ENCODE measurements at regions not wholly inside any gene's neighbourhood (a gene's known extent, or its start where the extent isn't known, plus 50 kb on each side); places are given as distances from the start of the nearest gene placed in this dataset.

GRCh38 chr6:168131464-168132415, 52.7 kb upstream of the FRMD1 start:
- Mint-ChIP-seq H3K27me3 (peaks cover 24 to 25% of the 10 kb centered on the region in 2 donors), H3K4me3 (no peak overlapping the region), H3K36me3 (no peaks in the 10 kb centered on the region), H3K9me3 (peaks cover 0 to 7% of the 10 kb centered on the region in 2 donors), H3K27ac (no peak overlapping the region), H3K4me1 (no peaks in the 10 kb centered on the region)
- no peak for DNase-seq
- no peak for ATAC-seq (replicated peaks)

GRCh38 chr6:168130697-168131371, 51.8 kb upstream of the FRMD1 start:
- H3K27ac Mint-ChIP-seq = no peak overlapping the region
- DNase-seq (no peak), ATAC-seq (replicated peaks) (no peak)
- H3K36me3 Mint-ChIP-seq = no peaks in the 10 kb centered on the region
- no peaks in the 10 kb centered on the region for H3K4me1 Mint-ChIP-seq
- no peak overlapping the region for H3K4me3 Mint-ChIP-seq
- H3K27me3 Mint-ChIP-seq = peaks cover 24 to 25% of the 10 kb centered on the region in 2 donors
- peaks cover 0 to under 1% of the 10 kb centered on the region in 2 donors for H3K9me3 Mint-ChIP-seq

- H3K4me1 Mint-ChIP-seq = no peaks in the 10 kb centered on the region
- no peak for DNase-seq
- no peak overlapping the region for H3K27ac Mint-ChIP-seq
- no peaks in the 10 kb centered on the region for H3K36me3 Mint-ChIP-seq
- no peak for ATAC-seq (replicated peaks)
- H3K4me3 Mint-ChIP-seq = no peak overlapping the region
- no peaks in the 10 kb centered on the region for H3K9me3 Mint-ChIP-seq
- H3K27me3 Mint-ChIP-seq = peaks cover 24 to 25% of the 10 kb centered on the region in 2 donors
Measured at GRCh38 chr6:168130168-168130696, 51.2 kb upstream of the FRMD1 start.

GRCh38 chr6:168129292-168130167, 50.5 kb upstream of the FRMD1 start:
- H3K27ac Mint-ChIP-seq = peak overlapping the region; percentile 22

GRCh38 chr6:168128631-168129291, 49.7 kb upstream of the FRMD1 start:
- no peaks in the 10 kb centered on the region for H3K36me3 Mint-ChIP-seq
- no peak overlapping the region for H3K4me3 Mint-ChIP-seq
- H3K4me1 Mint-ChIP-seq = no peaks in the 10 kb centered on the region
- no peaks in the 10 kb centered on the region for H3K9me3 Mint-ChIP-seq
- no peak overlapping the region for H3K27ac Mint-ChIP-seq
- peaks cover 15% of the 10 kb centered on the region in 2 donors for H3K27me3 Mint-ChIP-seq
- DNase-seq = no peak
- no peak for ATAC-seq (replicated peaks)

More at GRCh38 chr6:168129292-168130167, 50.5 kb upstream of the FRMD1 start:
- Mint-ChIP-seq H3K4me3 (no peak overlapping the region), H3K27me3 (peaks cover 19 to 20% of the 10 kb centered on the region in 2 donors), H3K36me3 (no peaks in the 10 kb centered on the region), H3K4me1 (no peaks in the 10 kb centered on the region), H3K9me3 (no peaks in the 10 kb centered on the region)
- no peak for ATAC-seq (replicated peaks)
- no peak for DNase-seq

All from stimulated activated naive B cell treated with anti-CD40 and anti-IgM and Interleukin-4, amounts not matched to agents 10 μg/mL and 1 μg/mL and 100 μg/mL, for 72 hours (primary cell).